Skeletal muscle cell (primary cell): ENCODE measurements at regions not wholly inside any gene's neighbourhood (a gene's known extent, or its start where the extent isn't known, plus 50 kb on each side); places are given as distances from the start of the nearest gene placed in this dataset.

ENCODE experiments used
- DNase-seq: peaks from one replicate; pipeline ENCODE4 v3.0.0-alpha.2; 2010; ENCODE audit warnings: low read depth
- H3K4me3 ChIP-seq: 2 replicates; pipeline ENCODE4 v1.5.1; 2011; ENCODE audit warnings: low read depth, mild to moderate bottlenecking, control low read depth, low read length, moderate library complexity

DNA sequence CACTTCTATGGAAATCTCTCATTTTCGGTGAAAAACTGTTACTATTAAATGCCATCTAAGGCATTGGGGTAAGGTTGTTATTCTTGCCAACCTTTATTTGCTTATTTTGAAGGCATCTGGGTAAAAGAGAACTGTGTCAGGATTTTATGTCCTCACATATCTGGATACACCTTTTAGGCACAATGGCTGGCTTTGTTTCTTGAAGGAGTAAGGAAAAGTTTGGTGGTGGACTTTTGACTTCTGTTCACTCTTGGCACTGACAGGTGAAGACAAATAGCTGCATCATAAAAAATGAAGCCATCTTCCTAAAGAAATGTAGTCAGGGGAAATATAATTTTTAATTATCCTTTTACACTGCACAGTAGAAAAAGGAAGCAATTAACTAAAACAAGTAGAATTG, 310.0 kb downstream of the CNTN3 start:
- DNase-seq = no peak
- H3K4me3 ChIP-seq = no peak overlapping the region

DNA sequence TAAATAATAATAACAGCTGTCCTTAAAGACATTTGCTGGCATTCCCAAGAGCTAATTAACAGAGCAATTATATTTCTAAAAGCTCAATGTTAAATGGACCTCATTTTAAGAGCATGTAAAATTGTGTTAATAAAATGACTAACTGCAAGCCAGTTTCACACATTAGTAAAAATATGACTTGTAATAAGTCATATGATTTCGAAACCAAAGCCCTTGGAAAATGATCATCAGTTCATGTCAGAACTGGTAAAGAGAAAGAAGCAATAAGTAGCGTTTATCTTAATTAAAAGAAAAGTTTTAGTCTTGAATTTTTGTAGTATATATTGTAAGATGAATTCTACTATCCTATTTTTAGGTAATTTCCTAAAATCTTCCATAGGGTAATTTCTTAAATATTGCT, 310.7 kb downstream of the CNTN3 start:
- DNase-seq = no peak
- H3K4me3 ChIP-seq = no peak overlapping the region

DNA sequence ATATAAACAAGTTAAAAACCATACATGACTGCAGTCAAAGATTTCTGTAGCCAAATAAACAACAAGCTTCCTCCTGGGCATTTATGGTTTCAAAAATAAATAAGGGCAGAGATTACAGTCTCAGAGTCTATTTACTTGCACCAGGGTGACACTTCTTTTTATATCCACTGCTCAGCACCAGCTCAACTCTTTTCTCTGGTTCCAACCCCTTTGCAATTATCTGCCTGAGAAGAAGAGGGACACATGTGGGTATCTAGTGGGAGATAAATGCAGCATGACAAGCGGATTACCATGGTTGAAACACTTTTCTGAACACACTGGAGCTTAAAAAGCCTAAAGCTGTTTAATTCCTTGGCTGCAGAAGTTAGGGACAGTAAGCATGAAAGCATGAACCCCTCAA, 311.5 kb downstream of the CNTN3 start:
- DNase-seq = no peak

DNA sequence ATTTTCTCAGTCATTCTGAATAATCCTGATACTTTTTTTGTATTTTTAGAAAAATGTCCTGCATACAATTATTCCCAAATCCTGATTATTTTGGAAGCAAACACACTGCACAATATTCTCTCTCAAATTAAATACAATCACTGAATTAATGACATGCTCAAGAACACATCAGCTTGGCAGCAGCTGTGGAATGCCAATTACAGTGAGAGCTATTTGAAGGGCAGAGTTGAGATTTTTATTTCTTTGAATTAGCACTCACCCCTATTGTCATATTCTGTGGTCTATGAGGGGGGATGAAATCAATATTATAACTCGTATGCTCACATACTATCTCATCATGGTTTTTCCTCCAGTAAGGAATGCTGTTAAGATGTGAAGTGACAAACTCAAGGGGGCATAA, 312.2 kb downstream of the CNTN3 start:
- no peak overlapping the region for H3K4me3 ChIP-seq
- no peak for DNase-seq

More for the DNA sequence above, 311.5 kb downstream of the CNTN3 start:
- H3K4me3 ChIP-seq = no peak overlapping the region

DNA sequence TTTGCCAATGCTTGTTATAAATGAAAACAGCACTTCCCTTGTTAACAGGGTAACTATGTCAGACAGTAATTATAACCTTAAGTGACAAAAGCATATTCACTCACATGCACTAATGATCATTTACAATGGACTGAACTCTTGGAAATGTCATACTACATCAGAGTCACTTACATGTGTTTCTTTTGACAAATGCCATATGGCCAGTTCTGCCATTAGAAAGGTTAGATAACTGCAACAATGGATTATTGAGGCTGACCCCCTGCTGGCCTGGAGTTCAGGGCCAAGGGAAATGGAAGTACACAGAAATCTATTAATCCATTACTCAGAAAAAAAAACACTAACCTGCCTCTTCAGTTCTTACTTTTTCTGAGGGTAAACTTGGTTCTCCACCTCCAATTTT, 313.4 kb downstream of the CNTN3 start:
- no peak for DNase-seq

DNA sequence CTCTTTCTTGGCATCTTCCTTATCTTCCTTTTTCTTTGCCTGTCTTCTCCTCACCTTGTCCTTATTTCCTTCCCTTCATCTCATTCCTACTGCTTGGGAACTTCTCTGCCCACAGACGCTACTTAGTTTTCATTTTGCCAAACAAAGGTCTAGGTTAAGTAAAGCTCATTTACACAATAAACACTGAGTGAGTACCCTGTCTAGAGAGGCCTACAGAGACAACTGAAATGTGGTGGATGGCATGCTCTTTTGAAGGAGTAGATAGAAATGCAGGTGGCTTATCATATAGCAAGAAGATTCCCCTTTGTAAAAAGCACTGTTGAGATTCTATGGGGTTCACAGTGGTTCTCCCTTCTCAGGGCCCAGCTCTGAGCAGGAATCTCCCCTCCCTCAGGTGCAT, 319.0 kb downstream of the CNTN3 start:
- DNase-seq = no peak
- H3K4me3 ChIP-seq = no peak overlapping the region

More for the DNA sequence above, 313.4 kb downstream of the CNTN3 start:
- H3K4me3 ChIP-seq = no peak overlapping the region

DNA sequence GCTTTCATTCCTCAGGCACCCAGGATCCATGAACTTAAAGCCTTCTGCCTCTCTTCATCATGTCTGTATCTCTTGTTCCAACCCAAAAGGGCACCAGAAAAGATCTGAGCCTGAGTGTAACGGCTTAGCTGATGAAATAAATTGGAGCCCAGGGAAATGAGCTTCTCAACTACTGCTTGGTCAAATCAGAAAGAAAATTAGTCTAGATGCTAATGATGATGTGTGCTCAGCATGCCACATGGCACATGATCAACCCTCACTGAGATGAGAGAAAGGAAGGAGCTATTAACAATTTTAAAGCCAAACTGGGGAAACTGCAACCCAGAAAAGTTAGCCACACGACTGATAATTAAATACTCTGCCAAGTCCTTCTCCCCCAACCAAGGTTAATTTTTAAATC, 325.7 kb downstream of the CNTN3 start:
- no peak overlapping the region for H3K4me3 ChIP-seq

DNA sequence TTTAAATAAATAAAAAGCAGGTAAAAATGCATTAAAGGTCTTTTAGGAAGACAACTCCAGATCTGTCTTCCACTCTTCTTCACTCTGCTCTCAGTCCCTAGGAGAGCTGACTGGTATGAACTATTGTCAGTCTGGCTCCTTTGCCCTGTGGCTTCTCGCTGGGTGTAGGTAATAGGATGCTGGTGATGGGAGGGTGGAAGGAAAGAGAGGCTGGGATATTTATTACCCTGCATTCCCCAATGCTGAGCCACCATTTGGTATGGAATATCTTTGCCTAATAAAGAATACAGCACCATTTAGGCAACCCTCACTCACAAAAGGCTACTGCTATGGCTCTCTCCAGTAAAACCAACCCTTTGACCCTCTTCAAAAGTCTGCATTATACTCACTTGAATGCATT, 326.9 kb downstream of the CNTN3 start:
- DNase-seq = no peak
- no peak overlapping the region for H3K4me3 ChIP-seq

More for the DNA sequence above, 325.7 kb downstream of the CNTN3 start:
- no peak for DNase-seq

DNA sequence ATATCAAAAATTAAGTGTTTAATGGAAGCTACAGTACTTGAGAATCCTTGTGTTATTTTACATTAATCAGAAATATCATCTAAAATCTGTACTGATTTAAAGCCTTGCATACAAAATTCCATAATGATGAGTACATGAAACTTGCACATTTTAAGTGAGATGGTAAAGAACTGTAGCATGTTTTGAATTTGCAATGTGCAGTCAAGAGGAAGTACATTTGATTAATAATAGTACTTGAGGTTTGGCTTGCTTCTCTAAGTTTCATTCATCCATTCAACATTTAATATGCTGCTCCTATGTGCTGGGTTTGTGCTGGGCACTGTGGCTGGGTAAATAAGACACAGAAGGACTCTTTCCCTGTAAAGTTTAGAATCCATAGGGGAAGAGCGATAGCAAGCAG, 332.3 kb downstream of the CNTN3 start:
- no peak overlapping the region for H3K4me3 ChIP-seq
- DNase-seq = no peak

DNA sequence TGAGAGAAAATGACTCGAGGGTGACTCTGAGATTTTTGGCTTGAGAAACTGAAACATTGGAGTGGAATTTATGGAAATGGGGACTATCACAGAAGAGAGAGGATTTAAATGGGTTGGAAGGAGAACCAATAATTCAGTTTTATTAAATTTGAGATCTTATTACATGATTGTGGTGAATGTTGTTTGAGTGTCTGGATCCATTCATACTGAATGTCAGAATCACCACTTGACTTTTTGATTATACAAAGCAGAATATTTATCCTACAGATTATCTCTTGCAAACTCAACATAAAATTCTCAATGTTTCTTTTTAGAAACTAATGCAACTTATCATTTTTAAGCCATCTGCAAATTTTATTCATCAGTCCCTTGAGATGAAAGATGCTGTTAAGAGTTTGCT, 332.8 kb downstream of the CNTN3 start:
- no peak for DNase-seq
- no peak overlapping the region for H3K4me3 ChIP-seq

DNA sequence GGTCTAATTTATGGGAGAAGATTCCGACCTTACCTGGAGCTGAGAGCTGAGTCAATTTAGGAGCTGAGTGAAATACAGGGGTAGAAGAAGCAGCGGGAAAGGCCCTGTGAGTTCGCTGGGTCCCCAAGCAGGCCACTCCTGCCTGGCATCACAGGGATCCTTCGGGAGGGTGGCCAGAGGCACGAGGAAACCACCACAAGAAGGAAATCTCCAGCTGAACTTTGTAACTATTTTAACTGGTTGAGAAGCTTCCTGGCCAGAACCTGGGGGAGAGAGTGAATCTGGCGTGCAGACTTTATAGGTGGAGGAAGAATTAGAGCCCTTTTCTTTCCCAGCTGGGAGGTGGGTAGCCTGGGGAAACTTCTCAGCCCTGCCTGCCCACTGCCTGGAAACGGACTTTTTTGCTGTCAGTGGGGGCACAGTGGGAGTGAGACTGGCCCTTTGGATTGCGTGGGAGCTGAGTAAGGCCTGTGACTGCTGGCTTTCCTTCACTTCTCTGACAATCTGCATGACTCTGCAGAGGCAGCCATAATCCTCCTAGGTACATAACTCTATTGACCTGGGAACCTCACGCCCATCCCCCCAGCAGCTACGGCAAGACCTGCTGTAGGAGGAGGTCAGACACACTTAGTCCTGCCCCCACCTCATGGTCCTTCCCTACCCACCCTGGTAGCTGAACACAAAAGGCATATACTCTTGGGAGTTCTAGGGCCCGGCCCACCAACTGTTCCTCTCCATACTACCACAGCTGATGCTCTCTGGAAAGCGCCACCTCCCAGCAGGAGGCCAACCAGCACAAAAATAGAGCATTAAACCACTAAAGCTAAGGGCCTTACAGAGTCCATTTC, 340.7 kb downstream of the CNTN3 start:
- DNase-seq = no peak
- H3K4me3 ChIP-seq = no peak overlapping the region

DNA sequence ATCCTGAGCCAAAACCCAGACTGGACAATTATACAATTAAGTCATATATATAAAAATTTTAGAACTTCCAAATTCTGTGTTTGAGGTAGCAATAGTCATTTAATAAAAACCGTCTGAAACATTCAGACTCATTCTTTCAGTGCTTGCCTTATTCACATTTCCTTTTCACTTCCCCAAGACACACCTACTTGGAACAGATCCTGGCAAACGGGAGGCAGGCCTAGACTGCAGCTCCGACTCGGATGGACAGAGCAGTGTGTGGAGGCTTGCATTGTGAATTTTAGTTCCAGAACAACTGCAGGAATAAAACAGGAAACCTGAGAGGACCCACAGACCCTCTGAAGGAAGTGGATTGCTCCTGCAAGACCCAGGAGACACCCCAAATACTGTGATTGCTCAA, 341.4 kb downstream of the CNTN3 start:
- no peak for DNase-seq
- H3K4me3 ChIP-seq = no peak overlapping the region

DNA sequence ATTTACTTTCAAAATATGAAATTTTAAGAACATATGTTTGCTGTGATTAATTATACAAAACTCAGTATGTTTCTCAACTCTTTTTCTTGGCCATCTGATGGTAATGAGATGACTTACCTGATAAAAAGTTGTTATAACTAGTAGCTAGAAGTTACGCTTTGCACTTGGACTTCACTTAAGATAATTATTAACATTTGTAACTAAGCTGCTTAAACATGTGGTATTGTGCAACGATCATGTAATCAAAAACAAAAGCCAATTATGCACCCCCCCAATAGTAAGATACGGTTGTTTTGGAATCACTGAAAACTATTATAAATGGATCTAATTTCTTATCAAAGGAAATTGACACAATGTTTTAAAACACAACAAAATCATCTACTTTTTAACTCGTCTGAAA, 342.9 kb downstream of the CNTN3 start:
- no peak overlapping the region for H3K4me3 ChIP-seq
- DNase-seq = no peak

DNA sequence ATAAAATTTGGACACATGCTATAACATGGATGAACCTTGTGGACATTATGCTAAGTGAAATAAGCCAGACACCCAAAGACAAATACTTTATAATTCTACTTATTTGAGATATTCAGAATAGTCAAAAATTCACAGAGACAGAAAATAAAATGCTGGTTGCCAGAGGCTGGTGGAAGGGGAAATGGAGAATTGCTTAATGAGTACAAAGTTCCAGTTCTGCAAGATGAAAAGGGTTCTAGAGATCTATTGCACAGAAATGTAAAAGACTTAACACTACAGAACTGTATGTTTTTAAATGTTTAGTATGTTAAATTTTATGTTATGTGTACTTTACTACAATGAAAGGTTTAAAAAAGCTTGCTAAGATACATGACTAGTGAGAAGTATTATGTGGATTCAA, 344.8 kb downstream of the CNTN3 start:
- no peak for DNase-seq
- no peak overlapping the region for H3K4me3 ChIP-seq

DNA sequence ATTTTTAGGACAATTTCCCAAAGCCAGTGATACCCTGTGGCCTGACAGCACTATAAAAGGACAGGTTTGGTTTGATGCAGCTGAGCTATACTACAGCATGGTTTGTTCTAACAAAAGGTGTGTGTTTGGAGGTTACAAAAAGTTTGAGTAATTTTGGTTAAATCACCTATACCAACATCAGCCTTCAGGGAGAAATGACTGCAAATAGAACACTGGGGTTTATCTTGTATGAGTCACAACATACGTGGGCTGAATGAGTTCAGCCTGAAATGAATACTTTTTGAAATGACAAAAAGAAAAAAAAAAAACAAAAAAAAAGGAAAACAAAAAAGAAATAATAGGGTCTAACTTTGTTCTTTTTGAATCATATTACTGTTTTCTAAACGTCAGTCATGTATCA, 345.7 kb downstream of the CNTN3 start:
- H3K4me3 ChIP-seq = no peak overlapping the region
- DNase-seq = no peak

DNA sequence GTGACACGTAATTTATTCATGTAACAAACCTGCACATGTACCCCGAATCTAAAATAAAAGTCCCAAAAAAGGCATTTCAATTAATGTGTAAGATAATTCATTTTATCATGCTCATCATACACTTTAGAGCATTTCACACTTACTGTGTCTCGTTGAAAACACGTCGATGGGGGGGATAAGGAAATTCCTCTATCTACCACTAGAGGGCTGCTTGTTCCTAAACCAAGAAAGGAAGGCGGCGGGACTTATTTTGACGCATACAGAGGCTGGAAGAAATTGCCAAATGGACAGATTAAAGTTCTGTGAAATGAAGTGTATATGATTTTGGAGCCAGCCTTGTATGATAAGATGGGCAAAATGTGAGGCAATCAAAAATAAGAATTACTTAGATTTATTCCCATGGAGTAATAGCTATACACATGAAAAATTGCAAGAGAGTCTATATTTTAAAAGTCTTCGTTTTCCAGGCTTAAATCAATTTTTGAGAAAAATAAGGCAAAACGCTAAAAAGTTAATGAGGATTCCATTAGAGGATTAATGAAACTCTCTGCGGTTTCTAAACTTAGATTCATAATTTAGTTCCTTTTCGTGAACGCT, 346.8 kb downstream of the CNTN3 start:
- no peak overlapping the region for H3K4me3 ChIP-seq
- no peak for DNase-seq

DNA sequence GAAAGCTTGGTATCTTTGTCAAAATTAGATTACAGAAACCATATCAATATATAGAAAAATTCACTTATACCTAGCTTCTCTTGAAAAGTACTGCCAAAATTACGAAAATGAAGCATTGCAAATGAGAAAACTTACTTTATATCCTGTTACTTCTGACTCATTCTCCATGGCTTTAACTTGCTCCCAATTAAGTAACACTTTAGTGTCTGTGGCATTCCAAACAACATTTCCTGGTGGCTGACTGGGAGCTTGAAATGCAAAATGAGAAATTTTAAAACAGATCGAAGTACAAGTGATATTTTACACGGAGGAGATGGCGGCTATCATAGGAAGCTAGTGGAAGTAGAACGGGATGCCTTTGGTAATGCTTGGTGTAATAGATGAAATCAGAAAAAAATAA, 347.3 kb downstream of the CNTN3 start:
- H3K4me3 ChIP-seq = no peak overlapping the region
- no peak for DNase-seq

DNA sequence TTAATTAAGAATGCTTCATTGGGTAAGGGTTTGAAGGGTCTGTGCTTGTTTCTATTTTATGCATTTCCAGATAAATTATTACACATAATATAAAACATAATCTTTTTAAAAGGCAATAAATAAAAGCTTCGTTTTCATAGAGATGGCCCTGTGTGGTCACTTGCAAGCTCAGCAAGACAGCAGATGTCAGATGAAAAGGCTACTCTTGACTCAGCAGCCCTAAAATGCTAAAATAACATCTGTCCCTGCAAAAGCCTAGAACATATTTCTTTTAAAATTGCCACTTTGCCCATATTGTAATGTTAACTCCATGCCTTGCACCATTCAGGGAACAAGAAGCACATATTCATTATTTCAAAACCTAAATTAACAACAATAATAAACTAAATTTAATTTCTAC, 349.4 kb downstream of the CNTN3 start:
- no peak for DNase-seq
- H3K4me3 ChIP-seq = no peak overlapping the region

DNA sequence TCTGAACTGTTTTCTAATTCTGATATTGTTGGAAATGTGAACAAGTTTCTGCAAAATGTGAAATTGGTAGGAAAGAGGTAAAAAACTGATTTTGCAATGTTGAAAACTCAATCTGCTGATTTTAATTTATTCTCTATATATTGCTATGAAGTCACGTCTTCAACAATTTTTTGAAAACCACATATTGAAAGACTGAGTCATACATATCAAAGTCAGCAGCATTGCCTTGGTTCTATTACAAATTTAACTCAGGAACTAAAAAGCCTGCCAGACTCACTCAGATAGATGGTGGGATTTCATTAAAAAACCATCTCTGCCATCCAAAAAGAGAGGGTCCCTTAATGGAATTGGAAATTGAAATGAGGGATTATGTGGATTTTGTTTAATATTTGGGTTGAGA, 351.4 kb downstream of the CNTN3 start:
- no peak overlapping the region for H3K4me3 ChIP-seq
- no peak for DNase-seq

DNA sequence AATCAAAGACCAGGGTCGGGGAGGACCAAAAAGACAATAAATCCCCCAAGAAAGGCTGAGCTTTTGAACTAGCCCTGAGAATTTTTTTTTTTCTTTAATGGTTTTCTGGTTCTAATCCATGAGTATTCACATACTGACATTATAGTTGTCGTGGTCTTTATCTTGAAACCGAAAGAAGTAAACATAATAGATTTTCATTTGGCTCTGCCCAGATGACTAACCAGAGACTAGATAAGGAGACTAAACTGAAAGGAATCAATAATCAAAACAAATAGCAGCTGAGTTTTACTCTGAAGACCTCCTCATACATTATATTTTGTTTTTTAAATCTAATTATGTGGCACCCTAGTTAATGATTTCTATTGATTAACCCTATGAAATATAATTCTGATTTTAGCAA, 381.4 kb downstream of the CNTN3 start:
- no peak for DNase-seq
- H3K4me3 ChIP-seq = no peak overlapping the region

DNA sequence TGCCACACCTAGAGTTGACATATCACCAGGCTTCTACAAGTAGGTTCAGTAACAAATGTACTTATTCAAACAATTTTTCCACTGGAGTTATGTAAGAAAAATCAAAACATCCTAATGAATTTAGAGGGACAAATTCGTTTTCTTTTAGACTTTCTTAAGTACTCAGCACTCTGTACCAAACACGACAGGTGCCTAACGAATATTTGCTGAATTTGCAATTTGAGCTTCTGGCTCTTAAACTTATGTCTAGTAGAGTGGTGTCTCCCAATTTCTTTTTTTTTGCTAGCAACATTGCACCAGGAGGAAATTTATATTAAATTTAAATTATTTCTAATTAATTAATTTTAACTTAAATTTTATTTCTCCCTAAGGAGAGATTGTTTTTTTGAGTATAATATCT, 397.0 kb downstream of the CNTN3 start:
- no peak overlapping the region for H3K4me3 ChIP-seq
- DNase-seq = no peak
